GM19452 (cell line): ENCODE measurements at regions not wholly inside any gene's neighbourhood (a gene's known extent, or its start where the extent isn't known, plus 50 kb on each side); places are given as distances from the start of the nearest gene placed in this dataset.

Source experiments
- ATAC-seq: cut with Tn5 transposase; IDR thresholded peaks from one replicate; pipeline ENCODE4 v1.9.1; 2021; ENCODE audit not compliant: unreplicated experiment

- ATAC-seq: no peak
Observed at GRCh38 chr12:76704693-76705092, 59.2 kb upstream of the ZDHHC17 start.

- ATAC-seq: no peak
Observed at GRCh38 chr12:76706101-76706500, 57.8 kb upstream of the ZDHHC17 start.

DNA sequence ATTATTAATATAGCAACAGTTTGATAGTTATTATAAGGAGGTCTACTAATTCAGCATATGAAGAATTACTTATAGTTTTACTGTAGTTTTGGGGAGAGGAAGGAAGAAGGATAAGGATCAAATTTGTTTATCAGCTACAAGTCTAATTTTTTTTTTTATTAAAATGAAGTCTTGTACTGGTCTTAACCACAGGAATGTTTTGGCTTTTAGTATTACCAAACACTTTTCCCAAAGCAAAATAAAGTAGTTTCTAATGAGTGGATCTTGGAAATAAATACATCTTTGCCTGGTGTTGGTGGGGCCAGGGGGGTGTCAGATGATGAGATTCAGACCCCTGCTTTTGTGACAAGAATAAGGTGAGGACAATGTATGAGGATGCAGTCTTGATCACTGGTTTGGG lies 57.2 kb upstream of the ZDHHC17 start:
- no peak for ATAC-seq

- ATAC-seq: no peak
Observed at GRCh38 chr12:76707772-76708171, 56.1 kb upstream of the ZDHHC17 start.

GRCh38 chr12:76708296-76708695 lies 55.6 kb upstream of the ZDHHC17 start:
- no peak for ATAC-seq

- ATAC-seq: no peak
Observed at GRCh38 chr12:76711241-76711640, 52.7 kb upstream of the ZDHHC17 start.

DNA sequence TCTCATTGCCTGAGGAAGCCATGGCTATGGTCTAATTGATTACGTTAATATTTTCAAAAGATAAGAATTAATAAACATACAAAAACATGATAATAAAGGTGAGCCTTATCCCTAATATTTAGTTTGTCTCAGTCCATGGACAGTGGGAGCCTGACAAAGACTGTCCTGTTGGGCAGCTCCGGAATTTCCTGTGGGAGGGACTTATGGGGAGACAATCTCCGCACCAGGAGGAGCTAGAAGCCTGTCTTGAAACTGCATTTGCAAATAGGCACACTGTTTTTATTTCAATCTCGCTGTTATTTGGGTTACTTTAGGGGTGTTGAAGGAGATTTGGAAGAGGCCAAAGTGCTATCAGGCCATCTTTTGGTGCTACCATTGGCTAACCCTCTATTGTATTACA lies 50.8 kb upstream of the ZDHHC17 start:
- ATAC-seq: no peak

DNA sequence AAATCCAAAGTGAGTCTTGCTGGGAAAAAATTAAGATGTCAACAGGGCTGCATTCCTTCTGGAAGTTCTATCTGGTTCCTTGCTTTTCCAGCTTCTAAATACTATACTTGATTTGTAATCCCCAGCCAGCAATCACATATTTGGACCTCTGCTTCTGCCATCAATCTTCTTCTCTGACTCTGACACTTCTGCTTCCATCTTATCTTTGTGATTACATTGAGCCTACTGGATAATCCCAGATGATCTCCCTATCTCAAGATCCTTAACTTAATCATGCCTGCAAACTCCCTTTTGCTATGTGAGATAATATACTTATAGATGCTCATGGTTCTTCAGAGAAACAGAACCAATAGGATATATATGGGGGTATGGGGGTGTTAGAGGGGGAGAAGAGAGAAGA lies 49.9 kb upstream of the ZDHHC17 start:
- ATAC-seq: no peak
